ENCODE measurements at regions not wholly inside any gene's neighbourhood (a gene's known extent, or its start where the extent isn't known, plus 50 kb on each side); places are given as distances from the start of the nearest gene placed in this dataset.

GRCh38 chr1:63049135-63049534, 265.2 kb downstream of the ATG4C start:
- TF ChIP-seq CTCF (IDR thresholded peaks at IDR 0.05; ENCODE audit: low read depth, low read length) = no peak
- TF ChIP-seq EZH2phosphoT487 (IDR thresholded peaks at IDR 0.05; ENCODE audit: low read depth) = no peak
